ENCODE measurements at regions not wholly inside any gene's neighbourhood (a gene's known extent, or its start where the extent isn't known, plus 50 kb on each side); places are given as distances from the start of the nearest gene placed in this dataset.

DNA sequence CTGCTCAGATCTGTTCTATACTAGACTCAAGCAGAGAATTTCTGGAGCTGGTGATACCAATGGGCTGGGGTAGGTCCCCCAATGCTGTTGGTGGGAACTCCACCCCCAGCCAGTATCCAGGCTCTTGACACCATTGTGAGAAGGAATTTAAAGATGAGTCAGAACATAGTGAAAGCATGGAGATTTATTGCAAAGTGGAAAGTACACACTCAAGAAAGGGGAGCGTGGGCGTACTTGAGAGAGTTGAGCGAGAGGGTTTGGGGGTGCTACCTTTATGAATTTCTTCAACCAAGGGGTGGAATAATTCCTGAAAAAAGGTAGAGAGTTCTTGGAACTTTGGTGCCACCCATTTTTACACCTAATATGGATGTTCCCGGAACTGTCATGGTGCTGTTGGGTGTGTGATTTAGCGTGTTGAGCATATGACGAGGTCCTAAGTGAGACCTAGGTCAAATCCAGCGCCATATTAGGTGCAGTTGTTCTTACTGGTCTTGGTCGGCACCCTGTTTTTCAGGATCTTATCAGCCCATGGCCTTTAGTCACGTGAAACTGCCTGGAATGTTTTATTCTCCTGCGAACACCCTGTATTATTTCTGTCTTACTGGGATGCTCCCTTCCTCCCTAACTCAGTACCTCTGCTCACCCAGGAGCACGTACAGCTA, 122.0 kb upstream of the AHR start:
- no peak for DNase-seq

DNA sequence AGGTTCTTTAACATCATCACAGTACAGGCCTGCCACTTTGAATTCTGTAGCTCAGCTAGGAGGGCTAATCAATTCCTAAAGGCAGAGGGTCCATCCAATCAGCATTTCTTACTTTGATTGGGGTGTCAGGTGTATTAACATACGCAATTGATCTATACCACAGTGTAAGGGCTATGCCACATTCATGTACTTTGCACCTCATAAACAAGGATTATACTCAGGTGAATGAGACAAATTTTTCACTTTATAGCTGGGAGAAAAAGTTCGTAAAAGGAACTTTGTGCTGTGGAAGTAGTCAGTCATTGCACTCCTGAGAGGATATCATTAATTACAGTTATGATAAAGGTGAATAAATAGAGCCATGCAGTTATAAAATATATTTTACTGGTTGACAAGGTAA, 119.9 kb upstream of the AHR start:
- DNase-seq, result no peak

DNA sequence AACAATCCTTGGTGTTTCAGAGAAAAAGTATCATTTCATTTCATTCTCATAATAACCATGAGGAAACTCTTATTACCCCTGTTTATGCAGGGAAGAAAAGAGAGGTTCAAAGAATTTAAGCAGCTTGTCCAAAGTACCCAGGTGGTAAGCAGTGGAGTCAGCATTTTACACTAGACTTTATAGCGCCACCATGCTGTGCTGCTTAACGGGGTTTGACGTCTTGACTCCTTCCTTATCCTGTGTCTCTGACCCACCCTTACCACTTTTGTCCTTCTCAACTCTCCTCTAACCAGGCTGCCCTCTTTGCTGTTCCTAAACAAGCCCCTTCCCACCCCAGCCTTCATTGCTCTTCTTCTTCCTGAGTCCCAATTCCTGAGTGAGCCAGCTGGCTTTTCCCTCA, 117.0 kb upstream of the AHR start:
- DNase-seq, result no peak

DNA sequence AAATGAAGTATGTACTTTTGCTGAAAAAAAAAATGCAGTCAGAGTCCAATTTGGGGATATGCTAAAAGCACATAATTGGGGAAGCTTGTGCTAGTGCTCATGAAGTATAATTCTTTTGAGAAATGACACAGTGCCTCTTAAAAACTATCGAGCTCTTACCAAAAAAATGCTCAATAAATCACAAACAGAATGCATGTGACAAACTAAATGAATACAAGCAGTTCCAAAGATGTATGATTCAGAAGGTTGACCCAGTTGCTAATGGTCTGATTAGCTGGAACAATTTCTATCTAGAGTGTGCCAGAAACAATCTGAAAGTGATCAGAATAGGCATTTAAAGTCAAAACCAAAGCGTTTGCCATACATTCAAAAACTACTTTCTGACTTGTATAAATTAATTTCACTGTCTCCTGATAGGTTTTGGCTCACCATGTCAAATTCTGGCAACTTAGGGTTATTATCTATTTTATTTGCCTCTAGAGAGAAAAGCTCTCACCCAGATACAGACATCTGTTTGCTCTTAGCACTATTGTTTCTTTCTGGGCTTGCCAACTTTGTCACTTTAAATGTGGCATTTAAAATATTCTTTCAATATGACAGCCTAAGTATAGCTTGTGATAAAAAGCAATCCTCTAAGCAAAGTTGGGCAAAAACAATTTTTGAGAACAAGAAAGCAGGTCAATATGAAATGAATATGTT, 114.7 kb upstream of the AHR start:
- DNase-seq, result no peak

DNA sequence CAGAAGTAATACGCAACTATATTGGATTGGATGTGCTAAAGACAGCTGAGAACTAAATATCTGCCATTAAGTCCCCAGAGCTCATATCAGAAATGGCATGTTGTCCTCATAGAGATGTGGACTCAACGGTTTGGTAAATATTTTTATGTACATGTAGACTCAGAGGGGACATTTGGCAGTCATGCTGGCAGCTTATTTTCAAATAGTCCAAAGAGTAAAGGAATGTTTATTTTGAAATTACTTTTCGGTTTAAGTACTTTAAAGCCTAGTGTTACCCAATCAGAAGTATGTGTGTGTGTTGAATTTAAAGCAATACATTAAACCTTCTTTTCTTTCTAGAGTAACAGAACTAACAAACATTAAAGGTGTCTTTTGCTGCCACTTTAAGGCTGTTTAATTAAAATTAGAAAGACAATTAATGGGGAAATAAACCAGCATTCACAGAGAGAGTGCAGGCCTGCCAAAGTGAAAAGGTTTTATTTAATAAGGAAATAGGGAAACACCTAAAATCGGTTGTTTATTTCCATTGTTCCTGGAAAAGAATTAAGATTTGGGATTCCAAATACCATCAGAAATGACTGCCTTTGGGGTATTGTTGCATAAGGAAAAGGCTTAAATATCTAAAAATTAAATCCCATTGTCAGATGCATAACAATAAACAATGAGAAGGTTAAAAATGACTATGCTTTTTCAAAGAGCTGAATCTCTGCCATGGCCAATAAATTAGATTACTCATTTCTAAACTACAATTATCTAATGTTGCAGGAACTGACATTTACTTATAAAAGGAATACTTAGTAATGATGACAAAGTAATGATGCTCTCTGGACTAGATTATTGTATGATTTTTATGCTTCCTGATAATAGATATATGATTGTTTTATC, 113.4 kb upstream of the AHR start:
- DNase-seq, result no peak

DNA sequence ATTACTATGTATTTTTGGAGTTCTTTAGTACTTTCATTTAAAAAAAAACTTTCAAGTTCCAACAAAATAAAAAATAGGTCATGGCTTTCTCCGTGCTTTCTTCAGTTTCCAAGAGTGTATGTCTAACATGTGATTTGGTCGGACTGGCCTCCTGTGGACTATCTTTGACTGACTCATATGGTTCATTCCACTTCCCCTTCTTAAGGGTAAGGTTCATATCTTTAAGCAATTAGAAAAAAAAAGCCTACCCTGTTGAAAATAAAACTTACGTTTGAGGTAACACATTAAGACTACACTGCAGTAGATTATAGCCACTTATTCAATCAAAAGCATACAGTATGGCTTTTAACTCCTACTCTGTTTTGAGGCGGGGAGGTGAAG, 112.8 kb upstream of the AHR start:
- no peak for DNase-seq

DNA sequence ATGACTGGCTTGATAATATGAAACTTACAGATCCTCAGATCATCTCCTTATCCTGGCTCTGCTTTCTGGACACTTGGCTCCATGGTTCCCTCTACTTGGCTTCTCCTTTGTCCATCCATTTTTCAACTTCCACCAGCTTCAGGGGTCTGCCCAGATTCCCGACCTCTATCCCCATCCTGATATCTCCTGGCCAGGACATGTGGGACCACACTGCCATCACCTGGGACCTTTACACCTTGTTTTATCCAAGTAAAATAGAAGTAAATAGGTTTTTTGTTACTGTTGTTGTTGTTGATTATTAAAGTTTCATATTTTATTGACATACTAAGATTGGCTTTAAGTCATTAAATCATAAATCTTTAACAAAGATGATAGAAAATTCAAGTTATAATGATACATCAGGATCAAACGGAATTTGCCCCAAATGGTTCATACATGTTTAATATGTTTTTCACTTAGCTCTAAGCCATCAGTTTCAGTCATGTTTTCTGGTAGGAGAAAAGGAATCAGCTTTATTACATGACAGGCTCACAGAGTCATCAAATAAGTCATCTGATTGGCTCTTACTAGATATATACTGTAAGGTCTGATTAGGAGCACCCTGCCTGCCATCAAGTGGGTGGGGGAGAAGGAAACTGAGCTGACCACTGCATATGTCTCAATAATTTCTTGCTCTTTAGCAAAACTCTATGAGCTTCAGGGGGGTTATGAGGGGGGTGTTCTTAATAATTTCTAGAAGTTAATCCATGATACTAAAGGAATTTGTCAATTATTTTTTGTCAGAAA, 111.5 kb upstream of the AHR start:
- DNase-seq, result no peak

DNA sequence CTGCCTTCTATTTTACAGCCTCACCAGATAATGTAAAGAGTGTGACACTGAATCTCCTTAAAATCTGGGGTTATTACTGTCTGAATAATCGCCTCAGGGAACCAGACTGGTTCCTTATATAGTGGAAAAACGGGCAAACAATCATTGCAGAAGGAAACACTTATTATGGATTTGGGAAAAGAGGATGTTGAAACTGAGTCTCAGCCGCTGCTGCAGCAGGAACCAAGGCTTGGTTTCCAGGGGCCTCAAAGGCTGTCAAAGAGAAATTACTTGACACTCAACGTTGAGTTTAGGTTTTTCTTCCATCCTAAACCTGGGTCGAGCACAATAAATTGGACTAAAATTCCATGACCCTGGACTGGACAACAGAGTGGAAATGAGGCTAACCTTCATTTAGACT, 103.8 kb upstream of the AHR start:
- DNase-seq, result no peak

DNA sequence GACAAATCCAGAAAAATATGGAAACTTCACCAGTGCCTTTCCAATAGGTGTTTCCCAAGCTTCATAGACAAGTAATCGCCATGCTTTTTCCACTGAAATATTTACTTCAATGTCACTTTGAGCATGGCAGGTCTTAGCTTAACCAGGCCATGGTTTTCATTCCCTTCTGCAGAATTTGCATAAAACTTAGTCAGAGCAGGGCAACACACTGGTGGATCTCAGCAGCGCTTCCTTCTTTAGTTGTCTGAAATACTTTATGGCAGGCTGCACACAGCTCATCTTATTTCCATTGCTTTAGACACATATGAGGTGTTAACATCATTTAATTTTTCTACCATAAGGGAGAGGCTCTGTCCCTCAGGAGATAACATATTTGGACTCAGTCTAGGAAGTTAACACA, 102.9 kb upstream of the AHR start:
- DNase-seq, result no peak

DNA sequence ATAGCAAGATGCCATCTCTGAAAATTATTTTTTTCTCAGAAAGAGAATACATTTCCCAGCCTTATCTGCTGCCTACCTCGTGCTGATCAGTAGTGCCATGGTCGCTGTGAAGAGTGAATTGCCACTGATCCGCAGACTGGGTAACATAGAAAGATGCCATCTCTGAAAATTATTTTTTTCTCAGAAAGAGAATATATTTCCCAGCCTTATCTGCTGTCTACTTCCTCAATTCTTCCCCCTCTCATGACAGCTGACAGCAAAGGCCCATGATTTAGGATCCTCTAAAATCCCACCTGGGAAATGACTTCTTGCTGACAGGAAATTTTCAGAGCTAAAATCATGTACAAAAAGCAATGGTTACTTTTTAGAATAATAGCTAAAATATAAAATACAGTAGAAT, 92.5 kb upstream of the AHR start:
- no peak for DNase-seq

DNA sequence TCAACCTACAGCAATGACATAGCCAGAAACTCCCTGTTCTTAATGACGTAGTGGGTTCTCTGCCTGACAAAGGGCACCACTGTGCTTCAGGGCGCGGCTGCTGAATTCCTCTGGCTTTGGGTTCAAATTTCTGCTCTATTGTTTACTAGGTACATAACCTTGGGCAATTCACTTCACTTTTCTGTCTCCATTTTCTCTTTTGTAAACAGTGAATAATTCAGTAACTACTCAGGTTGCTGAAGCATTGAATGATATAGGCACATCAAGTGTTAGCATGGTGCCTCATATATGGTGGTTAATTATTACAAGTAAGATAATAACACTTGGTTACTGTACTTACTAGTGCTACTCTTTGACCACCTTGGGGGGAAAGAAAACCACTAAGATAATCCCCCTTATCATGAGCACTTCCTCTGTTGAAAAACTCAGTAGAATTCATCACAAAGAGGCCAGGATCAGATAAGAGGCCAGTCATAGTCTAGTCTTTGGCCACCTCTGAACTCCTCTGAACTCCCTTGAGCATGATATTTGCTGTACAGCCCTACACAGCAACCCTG, 92.0 kb upstream of the AHR start:
- DNase-seq, result no peak

DNA sequence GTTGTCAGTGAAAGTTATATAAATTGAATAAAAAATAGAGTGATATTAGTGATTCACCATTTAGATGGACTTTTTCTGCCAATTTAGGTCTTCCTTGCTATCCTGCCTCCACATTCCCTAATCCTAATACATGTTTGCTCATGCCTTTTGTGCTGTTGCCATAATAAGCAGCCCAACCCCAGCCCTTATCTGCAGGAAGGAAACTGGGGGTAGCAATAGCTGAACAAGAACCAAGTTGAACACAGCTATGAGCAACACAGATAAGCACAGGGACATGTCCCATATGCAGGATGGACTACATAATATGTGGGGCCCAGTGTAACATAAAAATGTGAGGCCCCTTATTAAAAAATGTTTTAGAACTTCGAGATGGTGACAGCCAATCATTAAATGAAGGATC, 91.2 kb upstream of the AHR start:
- no peak for DNase-seq

DNA sequence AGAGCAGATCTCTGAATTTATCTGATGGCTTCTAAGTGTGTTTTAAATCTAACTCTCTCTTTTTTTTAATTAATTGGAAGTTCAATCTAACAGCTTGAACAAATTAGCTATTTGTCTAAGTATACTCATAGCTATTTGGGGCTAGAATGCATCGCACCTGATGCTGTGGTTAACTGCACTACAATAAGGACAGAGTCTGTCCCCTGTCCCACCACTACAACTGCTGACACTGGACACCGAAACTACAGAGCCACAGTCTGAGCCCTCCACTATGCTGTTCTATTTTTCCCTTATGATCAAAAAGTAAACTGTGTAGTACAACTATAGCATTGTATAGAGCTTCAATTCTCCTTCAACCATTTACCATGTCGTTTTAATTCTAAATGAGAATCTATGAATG, 89.4 kb upstream of the AHR start:
- no peak for DNase-seq

DNA sequence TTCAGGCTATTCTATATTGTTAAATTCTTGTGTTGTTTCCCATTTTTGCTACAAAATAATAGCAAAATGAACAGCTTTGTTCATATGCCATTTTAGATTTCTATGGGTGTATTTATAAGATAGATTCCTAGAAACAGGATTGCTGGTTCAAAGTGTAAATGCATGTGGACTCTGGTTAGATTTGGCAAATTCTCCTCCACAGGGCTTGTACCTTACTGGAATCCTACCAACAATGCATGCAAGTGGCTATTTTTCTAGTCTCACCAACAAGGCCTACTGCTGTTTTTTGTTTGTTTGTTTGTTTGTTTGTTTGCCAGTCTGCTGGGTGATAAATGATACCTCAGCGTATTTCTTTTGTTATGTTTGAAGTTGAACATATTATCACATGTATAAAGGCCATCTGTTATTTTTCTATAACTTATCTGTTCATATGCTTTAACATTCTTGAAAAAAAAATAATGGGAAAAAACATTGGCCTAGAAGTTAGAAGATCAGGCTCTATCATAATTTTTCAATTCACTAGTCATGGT, 87.1 kb upstream of the AHR start:
- no peak for DNase-seq

DNA sequence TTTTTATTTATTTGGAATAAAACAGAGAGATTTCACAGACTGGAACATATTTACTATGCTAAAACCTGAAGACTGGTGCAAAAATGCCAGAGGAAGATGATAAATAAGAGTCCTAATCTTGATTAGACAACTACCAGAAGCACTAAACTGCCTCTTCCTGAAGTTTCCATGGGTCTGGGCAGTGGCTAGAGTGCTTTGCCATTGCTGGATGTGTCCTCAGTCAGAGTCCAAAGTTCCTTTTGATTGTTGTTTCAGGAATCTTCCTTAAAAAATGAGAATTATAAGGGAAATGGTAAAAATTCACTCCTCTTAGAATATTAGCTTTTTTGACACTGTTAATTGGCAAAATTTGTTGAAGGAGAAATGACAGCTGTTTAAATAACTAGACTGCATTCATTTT, 86.3 kb upstream of the AHR start:
- DNase-seq, result no peak

DNA sequence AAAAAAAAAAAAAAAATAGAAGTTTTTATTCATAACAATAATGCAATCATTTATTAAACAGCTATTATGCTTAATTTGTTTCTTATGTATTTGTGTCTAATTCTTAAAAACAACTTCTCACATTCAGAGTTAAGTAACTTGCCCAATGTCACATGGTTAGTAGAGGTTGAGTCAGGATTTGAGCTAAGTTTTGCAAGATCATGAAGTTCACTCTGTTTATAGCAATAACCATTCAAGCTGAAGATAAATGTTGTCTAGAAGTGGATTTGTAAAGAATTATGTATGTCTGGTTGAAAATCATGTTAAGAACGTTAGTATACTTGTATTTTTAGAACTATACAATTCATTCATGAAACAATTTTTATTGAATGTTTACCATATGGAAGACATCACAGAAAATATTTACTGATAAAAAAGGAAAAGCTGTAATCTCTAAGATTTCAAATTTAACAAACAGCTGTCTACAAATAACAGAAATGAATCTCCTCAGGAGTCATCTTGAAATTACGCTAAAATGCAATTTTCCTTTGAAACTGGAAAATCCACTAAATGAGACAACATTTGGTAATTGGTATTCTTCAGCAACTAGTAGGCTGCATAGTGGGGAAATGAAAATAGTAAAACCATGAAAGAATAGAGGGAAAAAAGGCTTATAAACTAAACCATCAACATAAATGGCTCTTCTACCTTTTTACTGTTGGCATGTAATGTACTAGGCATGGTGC, 70.5 kb upstream of the AHR start:
- DNase-seq, result no peak

DNA sequence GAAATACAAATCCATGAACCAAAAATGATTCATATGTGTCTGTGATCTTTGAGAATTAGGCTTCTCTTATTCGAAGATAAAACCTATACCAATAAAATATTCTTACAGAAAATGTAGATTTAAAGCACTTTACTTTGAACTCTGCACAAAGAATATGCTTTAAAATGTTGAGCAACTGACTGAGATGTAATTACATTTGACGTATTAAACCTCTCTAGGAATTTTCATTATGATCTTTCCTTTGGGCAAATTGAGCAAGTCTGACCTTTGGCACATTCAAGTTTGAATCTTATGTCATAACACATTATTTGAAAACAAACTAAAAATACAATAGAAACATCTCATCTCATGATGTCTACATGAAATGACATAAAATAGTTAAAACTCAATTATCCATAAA, 69.2 kb upstream of the AHR start:
- DNase-seq, result no peak

DNA sequence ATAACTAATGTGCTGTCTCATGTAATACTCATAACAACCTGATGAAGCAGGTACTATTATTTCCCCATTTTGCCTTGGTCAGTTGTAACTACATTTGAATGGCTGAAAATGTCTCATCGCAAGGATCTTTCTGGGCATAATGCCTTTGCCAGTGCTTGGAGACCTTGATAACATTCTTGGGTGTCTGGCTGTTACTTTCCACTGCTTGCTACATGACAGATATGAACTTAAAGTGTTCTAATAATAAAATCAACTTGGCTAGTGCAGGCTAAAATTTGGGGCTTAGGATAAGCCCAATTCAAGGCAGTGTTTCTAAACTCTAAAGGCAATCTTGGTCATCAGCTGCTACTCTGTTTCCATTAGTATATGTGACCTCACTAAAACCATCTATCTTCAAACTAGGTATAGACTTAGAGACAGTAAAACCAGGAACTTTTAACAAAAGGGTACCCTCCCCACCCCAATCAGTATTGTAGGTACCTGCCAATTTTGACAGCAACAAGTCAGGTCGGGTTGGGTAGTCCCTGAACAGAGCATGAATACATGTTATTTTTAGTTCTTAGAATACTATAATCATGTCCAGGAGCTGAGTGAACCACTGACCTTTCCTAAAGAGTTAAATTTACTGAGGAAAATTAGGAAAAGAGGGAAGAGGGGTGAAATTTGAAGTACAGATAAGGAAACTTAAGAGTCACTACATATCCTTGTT, 68.2 kb upstream of the AHR start:
- DNase-seq, result no peak

DNA sequence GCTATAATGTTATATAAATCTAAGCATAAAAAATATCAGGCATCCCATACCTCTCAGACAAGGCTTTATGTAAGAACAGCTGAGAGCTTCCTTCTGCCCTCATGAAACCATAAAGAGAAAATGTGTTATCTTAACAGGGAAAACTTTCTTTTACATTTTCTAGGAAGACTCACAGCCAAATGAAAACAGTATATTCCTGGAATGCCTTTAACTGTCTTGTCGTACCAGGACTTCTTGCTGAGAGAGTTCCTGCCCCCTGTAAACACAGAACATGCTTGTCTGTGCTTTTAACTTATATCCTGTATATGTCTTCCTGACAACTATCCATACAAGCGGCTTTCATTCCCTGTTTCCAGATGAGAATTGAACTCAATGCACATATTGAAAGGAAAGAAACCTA, 64.8 kb upstream of the AHR start:
- no peak for DNase-seq

DNA sequence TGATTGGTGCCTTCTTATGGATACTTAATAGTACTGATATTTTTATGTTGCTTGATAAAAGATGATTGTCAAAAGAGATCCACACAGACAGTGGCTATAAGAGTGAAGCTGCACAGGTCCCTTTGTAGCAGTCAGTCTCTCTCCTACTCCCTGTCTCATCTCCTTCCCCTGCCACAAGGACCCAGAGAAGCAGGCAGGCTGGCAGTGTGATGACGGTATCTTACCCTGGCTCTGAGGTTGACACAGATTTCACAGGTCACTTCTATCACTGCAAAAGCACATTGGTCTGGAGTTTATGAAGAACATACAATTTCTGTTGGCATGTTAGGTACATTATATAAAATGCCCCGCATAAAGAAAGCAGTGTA, 64.4 kb upstream of the AHR start:
- DNase-seq, result no peak
